H9 (cell line): ENCODE measurements at regions not wholly inside any gene's neighbourhood (a gene's known extent, or its start where the extent isn't known, plus 50 kb on each side); places are given as distances from the start of the nearest gene placed in this dataset.

Experiments used
- DNase-seq: peaks from one replicate; pipeline ENCODE4 v3.0.0-alpha.2; 2017
- H2AFZ ChIP-seq: one replicate; pipeline ENCODE4 v1.6.1; 2013; ENCODE audit warnings: mild to moderate bottlenecking, low read length, control low read depth, moderate library complexity
- H2AK5ac ChIP-seq: 2 replicates; pipeline ENCODE4 v1.6.1; 2013; ENCODE audit warnings: low read length, control low read depth, mixed read lengths; ENCODE audit not compliant: insufficient read length
- H2BK120ac ChIP-seq: one replicate; pipeline ENCODE4 v1.6.1; 2013; ENCODE audit warnings: low read depth, mild to moderate bottlenecking, low read length, control low read depth, inconsistent platforms; ENCODE audit not compliant: poor library complexity, severe bottlenecking
- H2BK12ac ChIP-seq: 2 replicates; pipeline ENCODE4 v1.6.1; 2013; ENCODE audit warnings: low read length, control low read depth, mixed read lengths, low read depth; ENCODE audit not compliant: insufficient read length
- H2BK15ac ChIP-seq: 2 replicates; pipeline ENCODE4 v1.6.1; 2013; ENCODE audit warnings: low read depth, low read length, control low read depth
- H2BK20ac ChIP-seq: one replicate; pipeline ENCODE4 v1.6.1; 2013; ENCODE audit warnings: low read depth, mild to moderate bottlenecking, low read length, control low read depth, inconsistent platforms; ENCODE audit not compliant: poor library complexity, severe bottlenecking
- H2BK5ac ChIP-seq: 2 replicates; pipeline ENCODE4 v1.6.1; 2013; ENCODE audit warnings: low read length, control low read depth, mixed read lengths; ENCODE audit not compliant: insufficient read length
- H3K14ac ChIP-seq: 2 replicates; pipeline ENCODE4 v1.6.1; 2013; ENCODE audit warnings: low read length, control low read depth; ENCODE audit not compliant: insufficient read depth
- H3K18ac ChIP-seq: 2 replicates; pipeline ENCODE4 v1.6.1; 2013; ENCODE audit warnings: low read depth, mild to moderate bottlenecking, mixed read lengths, low read length, control low read depth; ENCODE audit not compliant: insufficient read length
- H3K23ac ChIP-seq: 2 replicates; pipeline ENCODE4 v1.6.1; 2013; ENCODE audit warnings: low read length, control low read depth, mixed read lengths, low read depth; ENCODE audit not compliant: insufficient read length
- H3K23me2 ChIP-seq: 2 replicates; pipeline ENCODE4 v1.6.1; 2013; ENCODE audit warnings: low read depth, mild to moderate bottlenecking, mixed read lengths, low read length, control low read depth; ENCODE audit not compliant: insufficient read length, poor library complexity, severe bottlenecking
- H3K27ac ChIP-seq: 2 replicates; pipeline ENCODE4 v1.5.1; 2013; ENCODE audit warnings: low read length, control low read depth, mixed read lengths, low read depth; ENCODE audit not compliant: insufficient read length
- H3K27me3 ChIP-seq: 2 replicates; pipeline ENCODE4 v1.6.1; 2013; ENCODE audit warnings: low read length, control low read depth, inconsistent platforms; ENCODE audit not compliant: insufficient read depth
- H3K4ac ChIP-seq: 2 replicates; pipeline ENCODE4 v1.6.1; 2013; ENCODE audit warnings: low read depth, mild to moderate bottlenecking, control low read depth, inconsistent platforms, low read length, moderate library complexity
- H3K4me1 ChIP-seq: 2 replicates; pipeline ENCODE4 v1.6.1; 2013; ENCODE audit warnings: low read length, control low read depth, inconsistent platforms; ENCODE audit not compliant: insufficient read depth
- H3K4me2 ChIP-seq: 2 replicates; pipeline ENCODE4 v1.6.1; 2013; ENCODE audit warnings: low read length, control low read depth, mixed read lengths; ENCODE audit not compliant: insufficient read length, insufficient read depth
- H3K56ac ChIP-seq: 2 replicates; pipeline ENCODE4 v1.6.1; 2013; ENCODE audit warnings: low read depth, mild to moderate bottlenecking, mixed read lengths, low read length, control low read depth; ENCODE audit not compliant: insufficient read length
- H3K79me1 ChIP-seq: 2 replicates; pipeline ENCODE4 v1.6.1; 2013; ENCODE audit warnings: low read depth, mild to moderate bottlenecking, moderate library complexity, low read length, control low read depth, inconsistent platforms; ENCODE audit not compliant: insufficient read depth, poor library complexity, severe bottlenecking
- H3K79me2 ChIP-seq: 2 replicates; pipeline ENCODE4 v1.6.1; 2013; ENCODE audit warnings: low read length, control low read depth, inconsistent platforms; ENCODE audit not compliant: insufficient read depth
- H3K9ac ChIP-seq: 2 replicates; pipeline ENCODE4 v1.6.1; 2013; ENCODE audit warnings: low read length, control low read depth, mixed read lengths; ENCODE audit not compliant: insufficient read length; ENCODE audit errors: extremely low read depth
- H3K9me3 ChIP-seq: one replicate; pipeline ENCODE4 v1.6.1; 2013; ENCODE audit warnings: low read depth, low read length, inconsistent platforms; ENCODE audit not compliant: control insufficient read depth
- H3T11ph ChIP-seq: one replicate; pipeline ENCODE4 v1.6.1; 2013; ENCODE audit warnings: mild to moderate bottlenecking, low read length, control low read depth, inconsistent platforms
- H4K20me1 ChIP-seq: one replicate; pipeline ENCODE4 v1.6.1; 2013; ENCODE audit not compliant: control insufficient read depth, insufficient read length, insufficient read depth
- H4K5ac ChIP-seq: 2 replicates; pipeline ENCODE4 v1.6.1; 2013; ENCODE audit warnings: low read depth, mild to moderate bottlenecking, mixed read lengths, low read length, control low read depth; ENCODE audit not compliant: insufficient read length
- H4K8ac ChIP-seq: replicated peaks from 2 replicates; pipeline ENCODE4 v1.6.1; 2013; ENCODE audit warnings: low read length, control low read depth, mixed read lengths, low read depth; ENCODE audit not compliant: insufficient read length
- H4K91ac ChIP-seq: 2 replicates; pipeline ENCODE4 v1.6.1; 2013; ENCODE audit warnings: low read depth, mild to moderate bottlenecking, moderate library complexity, mixed read lengths, low read length, control low read depth; ENCODE audit not compliant: insufficient read length
- H3K27ac Mint-ChIP-seq, 3 experiments: 2 replicates in 2 of 3; 3 replicates in 1 of 3; pipeline ENCODE4 v1.8.0; 2020 to 2021; ENCODE audit warnings: mixed read lengths in 3 of 3, mild to moderate bottlenecking in 1 of 3, moderate library complexity in 1 of 3
- H3K27me3 Mint-ChIP-seq: 2 replicates; pipeline ENCODE4 v1.8.0; 2021; ENCODE audit warnings: low read depth, mild to moderate bottlenecking, moderate library complexity, mixed read lengths
- H3K36me3 Mint-ChIP-seq, 3 experiments: 2 replicates in 2 of 3; 3 replicates in 1 of 3; pipeline ENCODE4 v1.8.0; 2020 to 2021; ENCODE audit warnings: low read depth in 3 of 3, mixed read lengths in 3 of 3; ENCODE audit not compliant: insufficient read depth in 1 of 3
- H3K4me1 Mint-ChIP-seq, 2 experiments: 2 replicates each; pipeline ENCODE4 v1.8.0; 2020; ENCODE audit warnings: mixed read lengths in 2 of 2
- H3K4me3 Mint-ChIP-seq, 2 experiments: 2 replicates in 1 of 2; 3 replicates in 1 of 2; pipeline ENCODE4 v1.8.0; 2020 to 2021; ENCODE audit warnings: mild to moderate bottlenecking in 2 of 2, mixed read lengths in 2 of 2, moderate library complexity in 1 of 2
- H3K9me3 Mint-ChIP-seq, 2 experiments: 2 replicates in 1 of 2; 3 replicates in 1 of 2; pipeline ENCODE4 v1.8.0; 2020; ENCODE audit warnings: mild to moderate bottlenecking in 2 of 2, mixed read lengths in 2 of 2, moderate library complexity in 1 of 2
- WGBS: extraction: QIAGEN DNeasy Blood & Tissue Kit; methylation state at CpG from one replicate; pipeline ENCODE4 v1.1.7; 2013; ENCODE audit warnings: missing lambda C conversion rate, low lambda C conversion rate, mixed read lengths; ENCODE audit not compliant: insufficient read length; ENCODE audit errors: extremely low coverage; 5-methylcytosine and 5-hydroxymethylcytosine counted together
- TF ChIP-seq, protein P1 (sequence below): fragments of 200-600 bp; sonication (generic); conservative IDR thresholded peaks from 3 replicates; pipeline ENCODE4 v1.8.0; 2021; ENCODE audit warnings: antibody characterized with exemption, mild to moderate bottlenecking

DNA sequence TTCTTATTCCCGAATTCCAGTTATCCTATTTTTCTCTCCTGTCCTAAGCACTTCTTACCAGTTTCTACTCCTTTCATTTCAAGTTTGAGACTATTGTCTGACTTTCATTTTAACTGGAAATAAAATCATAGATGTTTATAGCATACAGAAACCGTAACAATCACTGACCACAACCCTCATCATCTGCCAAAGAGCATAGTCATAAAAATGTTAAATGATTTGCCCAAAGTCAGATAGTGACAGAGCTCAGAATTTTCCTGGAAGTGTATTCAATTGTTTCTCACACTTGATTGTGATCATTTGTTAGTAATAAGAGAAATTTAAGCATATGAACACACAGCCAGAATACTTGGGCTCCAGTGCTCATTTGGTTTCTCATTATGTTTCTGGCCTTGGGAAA is 250.5 kb upstream of the PCDH15 start:
- Histone ChIP-seq H3K27me3 (no peaks in the 10 kb centered on the region), H2BK20ac (no peak overlapping the region), H2BK12ac (no peak overlapping the region), H4K91ac (no peak overlapping the region), H3K4ac (no peak overlapping the region), H3K79me1 (no peaks in the 10 kb centered on the region), H4K20me1 (no peaks in the 10 kb centered on the region), H3K27ac (no peak overlapping the region), H3K9me3 (no peaks in the 10 kb centered on the region), H3K79me2 (no peaks in the 10 kb centered on the region), H3K23ac (no peak overlapping the region), H3K9ac (no peak overlapping the region), H2BK120ac (no peak overlapping the region), H3K14ac (no peak overlapping the region), H2AFZ (no peak overlapping the region), H2BK15ac (no peak overlapping the region), H4K8ac (no peak overlapping the region), H4K5ac (no peak overlapping the region), H3K23me2 (no peaks in the 10 kb centered on the region), H2AK5ac (no peak overlapping the region), H3K18ac (no peak overlapping the region), H2BK5ac (no peak overlapping the region), H3T11ph (no peak overlapping the region), H3K4me1 (peaks cover 2% of the 10 kb centered on the region; the same call in 1 of the 2 replicates), H3K56ac (no peak overlapping the region), H3K4me2 (no peak overlapping the region)
- TF ChIP-seq, protein P1, sequence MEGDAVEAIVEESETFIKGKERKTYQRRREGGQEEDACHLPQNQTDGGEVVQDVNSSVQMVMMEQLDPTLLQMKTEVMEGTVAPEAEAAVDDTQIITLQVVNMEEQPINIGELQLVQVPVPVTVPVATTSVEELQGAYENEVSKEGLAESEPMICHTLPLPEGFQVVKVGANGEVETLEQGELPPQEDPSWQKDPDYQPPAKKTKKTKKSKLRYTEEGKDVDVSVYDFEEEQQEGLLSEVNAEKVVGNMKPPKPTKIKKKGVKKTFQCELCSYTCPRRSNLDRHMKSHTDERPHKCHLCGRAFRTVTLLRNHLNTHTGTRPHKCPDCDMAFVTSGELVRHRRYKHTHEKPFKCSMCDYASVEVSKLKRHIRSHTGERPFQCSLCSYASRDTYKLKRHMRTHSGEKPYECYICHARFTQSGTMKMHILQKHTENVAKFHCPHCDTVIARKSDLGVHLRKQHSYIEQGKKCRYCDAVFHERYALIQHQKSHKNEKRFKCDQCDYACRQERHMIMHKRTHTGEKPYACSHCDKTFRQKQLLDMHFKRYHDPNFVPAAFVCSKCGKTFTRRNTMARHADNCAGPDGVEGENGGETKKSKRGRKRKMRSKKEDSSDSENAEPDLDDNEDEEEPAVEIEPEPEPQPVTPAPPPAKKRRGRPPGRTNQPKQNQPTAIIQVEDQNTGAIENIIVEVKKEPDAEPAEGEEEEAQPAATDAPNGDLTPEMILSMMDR: no peak
- Mint-ChIP-seq H3K4me1 (peaks cover 3% of the 10 kb centered on the region in 2 experiments; a peak in 3 of 4 replicates), H3K36me3 (no peaks in the 10 kb centered on the region), H3K27ac (no peak overlapping the region), H3K27me3 (no peaks in the 10 kb centered on the region), H3K9me3 (no peaks in the 10 kb centered on the region), H3K4me3 (no peak overlapping the region)
- DNase-seq: no peak
- WGBS: no CpG with 5 or more reads among the region's 2 CpGs
